Ectodermal cell (in vitro differentiated cells): ENCODE measurements at regions not wholly inside any gene's neighbourhood (a gene's known extent, or its start where the extent isn't known, plus 50 kb on each side); places are given as distances from the start of the nearest gene placed in this dataset.
"Not testable (repeated sequence)": the region's sequence is repeated elsewhere in the genome, so short reads cannot be mapped to it uniquely, and the experiment has no call there.

ENCODE experiments used
- H3K27ac ChIP-seq: 2 replicates; pipeline ENCODE4 v1.7.0; 2013; ENCODE audit warnings: mild to moderate bottlenecking, low read depth, low read length; ENCODE audit not compliant: insufficient read depth, poor library complexity, severe bottlenecking
- H3K27me3 ChIP-seq: 2 replicates; pipeline ENCODE4 v1.7.0; 2013; ENCODE audit warnings: mild to moderate bottlenecking, low read length; ENCODE audit not compliant: insufficient read depth, control insufficient read depth, poor library complexity, severe bottlenecking
- H3K36me3 ChIP-seq: one replicate; pipeline ENCODE4 v1.7.0; 2013; ENCODE audit warnings: low read length; ENCODE audit not compliant: control insufficient read depth, insufficient read depth
- H3K4me1 ChIP-seq: one replicate; pipeline ENCODE4 v1.7.0; 2013; ENCODE audit warnings: low read length; ENCODE audit not compliant: control insufficient read depth, insufficient read depth
- H3K4me3 ChIP-seq: 2 replicates; pipeline ENCODE4 v1.7.0; 2013; ENCODE audit warnings: low read depth, low read length, control low read depth; ENCODE audit not compliant: insufficient read depth
- H3K9me3 ChIP-seq: 2 replicates; pipeline ENCODE4 v1.7.0; 2013; ENCODE audit warnings: mild to moderate bottlenecking, low read length, moderate library complexity; ENCODE audit not compliant: control insufficient read depth
- WGBS, 2 experiments: methylation state at CpG; one replicate each; pipeline ENCODE4 v1.1.7; 2013; ENCODE audit warnings: missing lambda C conversion rate in 2 of 2; 5-methylcytosine and 5-hydroxymethylcytosine counted together

GRCh38 chr5:67809589-67809988, 406.0 kb upstream of the PIK3R1 start:
- 92 to 93% methylated on average over 5 of the region's 5 CpGs for WGBS, 2 experiments
- no peaks in the 10 kb centered on the region for H3K36me3 ChIP-seq
- peaks cover 7% of the 10 kb centered on the region for H3K4me1 ChIP-seq

GRCh38 chr5:67808340-67808739, 407.2 kb upstream of the PIK3R1 start:
- Histone ChIP-seq H3K36me3 (no peaks in the 10 kb centered on the region), H3K9me3 (no peaks in the 10 kb centered on the region), H3K27me3 (no peaks in the 10 kb centered on the region), H3K27ac (no peak overlapping the region), H3K4me3 (no peak overlapping the region), H3K4me1 (peaks cover 7% of the 10 kb centered on the region)
- WGBS, 2 experiments, result 91 to 97% methylated on average over 2 of the region's 2 CpGs

More at GRCh38 chr5:67809589-67809988, 406.0 kb upstream of the PIK3R1 start:
- Histone ChIP-seq H3K4me3 (no peak overlapping the region), H3K27me3 (no peaks in the 10 kb centered on the region), H3K9me3 (no peaks in the 10 kb centered on the region), H3K27ac (no peak overlapping the region)

GRCh38 chr5:67807439-67807888, 408.1 kb upstream of the PIK3R1 start:
- H3K4me3 ChIP-seq, result no peak overlapping the region
- H3K27ac ChIP-seq, result no peak overlapping the region
- no peaks in the 10 kb centered on the region for H3K9me3 ChIP-seq
- no peaks in the 10 kb centered on the region for H3K36me3 ChIP-seq
- no peaks in the 10 kb centered on the region for H3K27me3 ChIP-seq
- 93 to 100% methylated on average over 1 of the region's 1 CpG for WGBS, 2 experiments
- H3K4me1 ChIP-seq, result peaks cover 7% of the 10 kb centered on the region

- Histone ChIP-seq H3K9me3 (no peaks in the 10 kb centered on the region), H3K36me3 (no peaks in the 10 kb centered on the region), H3K27me3 (no peaks in the 10 kb centered on the region), H3K4me1 (peaks cover 7% of the 10 kb centered on the region), H3K27ac (no peak overlapping the region), H3K4me3 (no peak overlapping the region)
- WGBS, 2 experiments, result 97 to 99% methylated on average over 5 of the region's 5 CpGs
These were observed 408.7 kb upstream of the PIK3R1 start for GRCh38 chr5:67806654-67807438.

- H3K4me3 ChIP-seq, result no peak overlapping the region
- 65 to 67% methylated on average over 4 of the region's 4 CpGs for WGBS, 2 experiments
- no peaks in the 10 kb centered on the region for H3K36me3 ChIP-seq
- H3K4me1 ChIP-seq, result peaks cover 7% of the 10 kb centered on the region
- H3K9me3 ChIP-seq, result no peaks in the 10 kb centered on the region
- no peaks in the 10 kb centered on the region for H3K27me3 ChIP-seq
- H3K27ac ChIP-seq, result no peak overlapping the region
These were observed 409.7 kb upstream of the PIK3R1 start for GRCh38 chr5:67805666-67806348.

GRCh38 chr5:67802766-67803165, 412.8 kb upstream of the PIK3R1 start:
- no peak overlapping the region for H3K4me3 ChIP-seq
- H3K27me3 ChIP-seq, result no peaks in the 10 kb centered on the region
- no peaks in the 10 kb centered on the region for H3K36me3 ChIP-seq
- H3K27ac ChIP-seq, result no peak overlapping the region
- peaks cover 2% of the 10 kb centered on the region for H3K9me3 ChIP-seq
- peaks cover 7% of the 10 kb centered on the region for H3K4me1 ChIP-seq
- 78 to 95% methylated on average over 1 of the region's 2 CpGs for WGBS, 2 experiments

- Histone ChIP-seq H3K27ac (no peak overlapping the region), H3K9me3 (peaks cover 2% of the 10 kb centered on the region), H3K36me3 (no peaks in the 10 kb centered on the region), H3K27me3 (no peaks in the 10 kb centered on the region), H3K4me1 (no peaks in the 10 kb centered on the region), H3K4me3 (no peak overlapping the region)
- WGBS, 2 experiments, result 93 to 96% methylated on average over 5 of the region's 5 CpGs
These were observed 415.8 kb upstream of the PIK3R1 start for GRCh38 chr5:67799732-67800234.

GRCh38 chr5:67798470-67798869, 417.1 kb upstream of the PIK3R1 start:
- H3K4me3 ChIP-seq, H3K36me3 ChIP-seq, H3K4me1 ChIP-seq, H3K9me3 ChIP-seq, H3K27ac ChIP-seq, H3K27me3 ChIP-seq: not testable (repeated sequence)
- 92 to 93% methylated on average over 5 of the region's 5 CpGs for WGBS, 2 experiments

GRCh38 chr5:67795781-67796477, 419.6 kb upstream of the PIK3R1 start:
- no peak overlapping the region for H3K4me3 ChIP-seq
- no peak overlapping the region for H3K27ac ChIP-seq
- peaks cover 2% of the 10 kb centered on the region for H3K9me3 ChIP-seq
- 90 to 100% methylated on average over 4 to 5 of the region's 5 CpGs for WGBS, 2 experiments
- H3K36me3 ChIP-seq, result no peaks in the 10 kb centered on the region
- no peaks in the 10 kb centered on the region for H3K27me3 ChIP-seq
- H3K4me1 ChIP-seq, result no peaks in the 10 kb centered on the region

GRCh38 chr5:67793966-67794365, 421.6 kb upstream of the PIK3R1 start:
- H3K36me3 ChIP-seq, result no peaks in the 10 kb centered on the region
- no peaks in the 10 kb centered on the region for H3K4me1 ChIP-seq
- no peak overlapping the region for H3K4me3 ChIP-seq
- WGBS, 2 experiments, result 84 to 100% methylated on average over 1 to 2 of the region's 2 CpGs
- H3K27me3 ChIP-seq, result no peaks in the 10 kb centered on the region
- H3K27ac ChIP-seq, result no peak overlapping the region
- peaks cover 2% of the 10 kb centered on the region for H3K9me3 ChIP-seq
